ENCODE measurements at regions not wholly inside any gene's neighbourhood (a gene's known extent, or its start where the extent isn't known, plus 50 kb on each side); places are given as distances from the start of the nearest gene placed in this dataset.

- TF ChIP-seq TAF1 (IDR thresholded peaks at IDR 0.05; ENCODE audit: borderline replicate concordance, insufficient read depth, low read length) (no peak), SIN3A (IDR thresholded peaks at IDR 0.05; ENCODE audit: borderline replicate concordance, insufficient read depth, low read length) (no peak), POLR2AphosphoS5 (IDR thresholded peaks at IDR 0.05; ENCODE audit: low read depth, low read length) (no peak), REST (IDR thresholded peaks at IDR 0.05; ENCODE audit: insufficient read depth in 1 of 2, low read depth in 2 of 2, low read length in 2 of 2) (no peak)
These were observed 104.8 kb upstream of the ERCC6L2 start for GRCh38 chr9:95770653-95771131.

Data from PFSK-1 (cell line).